ENCODE measurements at regions not wholly inside any gene's neighbourhood (a gene's known extent, or its start where the extent isn't known, plus 50 kb on each side); places are given as distances from the start of the nearest gene placed in this dataset.
A peak's percentile ranks its signal among the peaks of the same experiment; 100 is the strongest.

DNA sequence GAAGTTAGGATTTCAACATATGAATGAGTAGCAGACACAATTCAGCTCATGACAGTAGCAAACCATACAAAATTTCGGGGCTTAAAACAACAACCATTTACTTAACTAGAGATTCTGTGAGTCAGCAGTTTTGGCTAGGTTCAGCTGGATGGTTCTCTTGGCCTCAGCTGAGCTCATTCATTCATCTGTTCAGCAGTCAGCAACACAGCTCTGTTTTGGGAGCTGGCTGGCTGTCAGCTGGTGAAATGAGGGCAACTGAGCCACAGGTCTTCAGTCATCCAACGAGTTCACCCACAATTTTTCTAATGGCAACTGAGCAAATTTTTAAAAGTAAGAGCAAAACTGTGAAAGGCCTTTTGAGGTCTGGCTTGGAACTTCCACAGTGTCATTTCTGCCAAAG lies 2005.1 kb upstream of the AGA start:
- no peak overlapping the region for H3K9ac ChIP-seq
- H3K4me1 ChIP-seq (ENCODE audit: low read depth, poor library complexity, severe bottlenecking): peaks cover 20% of the 10 kb centered on the region
- no peak overlapping the region for H3K4me3 ChIP-seq (IDR thresholded peaks at IDR 0.05; ENCODE audit: insufficient read depth, low read depth, low read length)
- TF ChIP-seq, protein P1, sequence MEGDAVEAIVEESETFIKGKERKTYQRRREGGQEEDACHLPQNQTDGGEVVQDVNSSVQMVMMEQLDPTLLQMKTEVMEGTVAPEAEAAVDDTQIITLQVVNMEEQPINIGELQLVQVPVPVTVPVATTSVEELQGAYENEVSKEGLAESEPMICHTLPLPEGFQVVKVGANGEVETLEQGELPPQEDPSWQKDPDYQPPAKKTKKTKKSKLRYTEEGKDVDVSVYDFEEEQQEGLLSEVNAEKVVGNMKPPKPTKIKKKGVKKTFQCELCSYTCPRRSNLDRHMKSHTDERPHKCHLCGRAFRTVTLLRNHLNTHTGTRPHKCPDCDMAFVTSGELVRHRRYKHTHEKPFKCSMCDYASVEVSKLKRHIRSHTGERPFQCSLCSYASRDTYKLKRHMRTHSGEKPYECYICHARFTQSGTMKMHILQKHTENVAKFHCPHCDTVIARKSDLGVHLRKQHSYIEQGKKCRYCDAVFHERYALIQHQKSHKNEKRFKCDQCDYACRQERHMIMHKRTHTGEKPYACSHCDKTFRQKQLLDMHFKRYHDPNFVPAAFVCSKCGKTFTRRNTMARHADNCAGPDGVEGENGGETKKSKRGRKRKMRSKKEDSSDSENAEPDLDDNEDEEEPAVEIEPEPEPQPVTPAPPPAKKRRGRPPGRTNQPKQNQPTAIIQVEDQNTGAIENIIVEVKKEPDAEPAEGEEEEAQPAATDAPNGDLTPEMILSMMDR (conservative IDR thresholded peaks at IDR 0.05; ENCODE audit: low read depth, low read length): no peak
- no peaks in the 10 kb centered on the region for H4K20me1 ChIP-seq (ENCODE audit: insufficient read depth)
- H2AFZ ChIP-seq (ENCODE audit: low read depth): no peak overlapping the region
- no peaks in the 10 kb centered on the region for H3K36me3 ChIP-seq (ENCODE audit: insufficient read depth)
- H3K27me3 ChIP-seq (ENCODE audit: insufficient read depth, low read depth): no peaks in the 10 kb centered on the region
- no peak overlapping the region; the same call in 1 of the 2 replicates for H3K4me2 ChIP-seq
- no peaks in the 10 kb centered on the region for H3K79me2 ChIP-seq (ENCODE audit: insufficient read depth, low read depth)
- H3K27ac ChIP-seq: no peak overlapping the region

DNA sequence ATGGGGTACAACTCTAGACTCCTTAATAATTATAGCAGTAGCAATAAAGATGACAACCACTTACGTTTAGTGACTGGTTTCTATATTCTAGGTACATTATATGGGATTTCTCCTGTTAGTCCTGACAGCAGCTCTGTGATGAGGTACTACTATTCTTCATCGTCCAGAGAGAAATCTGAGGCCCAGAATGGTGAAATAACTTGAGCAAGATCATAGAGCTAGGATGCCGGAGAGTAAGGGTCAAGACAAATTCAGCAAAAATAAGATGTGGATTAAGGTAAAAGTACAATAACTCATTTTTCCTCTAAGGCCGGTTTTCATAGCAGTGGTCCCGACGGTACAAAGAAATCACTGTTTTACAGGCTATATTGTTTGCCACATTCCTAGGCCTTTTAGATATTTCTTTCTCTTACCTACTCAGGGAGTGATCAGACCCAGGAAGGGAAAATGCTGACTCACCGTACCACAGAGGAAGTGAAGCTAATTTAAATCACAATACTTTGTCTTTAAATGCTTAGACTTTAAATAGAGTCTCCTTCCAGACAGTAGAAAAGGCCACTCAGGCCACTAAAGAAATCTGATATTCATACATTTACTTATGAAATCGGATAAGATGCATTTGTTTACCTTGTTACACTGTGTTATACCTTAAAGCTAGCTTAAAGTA lies 2023.0 kb upstream of the AGA start:
- peaks cover 48% of the 10 kb centered on the region for H3K4me1 ChIP-seq (ENCODE audit: low read depth, poor library complexity, severe bottlenecking)
- peak overlapping the region; percentile 71 for H3K4me2 ChIP-seq
- H3K9ac ChIP-seq: peak overlapping the region; percentile 10; the same call in 1 of the 2 replicates
- H3K36me3 ChIP-seq (ENCODE audit: insufficient read depth): no peaks in the 10 kb centered on the region
- no peaks in the 10 kb centered on the region for H3K27me3 ChIP-seq (ENCODE audit: insufficient read depth, low read depth)
- H3K79me2 ChIP-seq (ENCODE audit: insufficient read depth, low read depth): no peaks in the 10 kb centered on the region
- no peaks in the 10 kb centered on the region for H4K20me1 ChIP-seq (ENCODE audit: insufficient read depth)
- H2AFZ ChIP-seq (ENCODE audit: low read depth): peak overlapping the region; percentile 56
- H3K27ac ChIP-seq: peak overlapping the region; percentile 35
- no peak overlapping the region for H3K4me3 ChIP-seq (IDR thresholded peaks at IDR 0.05; ENCODE audit: insufficient read depth, low read depth, low read length)
- TF ChIP-seq, protein P1 (conservative IDR thresholded peaks at IDR 0.05; ENCODE audit: low read depth, low read length): no peak

DNA sequence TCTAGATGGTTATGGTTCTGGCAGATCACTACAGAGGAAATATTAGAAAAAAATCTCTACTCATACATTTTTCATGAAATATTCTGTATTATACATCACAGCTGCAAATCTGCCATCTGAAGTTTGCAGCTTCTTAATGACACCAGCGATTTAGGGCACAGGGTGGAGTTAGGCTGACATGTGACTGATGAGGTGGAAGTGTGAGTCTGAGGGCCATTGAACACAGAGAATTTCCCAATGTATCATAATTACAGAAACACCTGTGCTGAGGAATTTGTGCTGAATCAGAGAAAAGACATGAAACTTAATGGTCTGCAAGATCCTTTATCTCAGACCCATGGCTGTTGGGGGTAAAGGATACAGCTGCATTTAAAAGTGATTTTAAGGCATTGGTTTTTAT lies 2025.6 kb upstream of the AGA start:
- Histone ChIP-seq H3K4me1 (ENCODE audit: low read depth, poor library complexity, severe bottlenecking) (peaks cover 48% of the 10 kb centered on the region), H3K79me2 (ENCODE audit: insufficient read depth, low read depth) (no peaks in the 10 kb centered on the region), H3K27ac (peak overlapping the region; percentile 49), H3K4me3 (IDR thresholded peaks at IDR 0.05; ENCODE audit: insufficient read depth, low read depth, low read length) (no peak overlapping the region), H3K27me3 (ENCODE audit: insufficient read depth, low read depth) (no peaks in the 10 kb centered on the region), H3K36me3 (ENCODE audit: insufficient read depth) (no peaks in the 10 kb centered on the region), H4K20me1 (ENCODE audit: insufficient read depth) (no peaks in the 10 kb centered on the region), H2AFZ (ENCODE audit: low read depth) (peak overlapping the region; percentile 50), H3K4me2 (peak overlapping the region; percentile 66), H3K9ac (peak overlapping the region; percentile 9; the same call in 1 of the 2 replicates)
- TF ChIP-seq, protein P1 (conservative IDR thresholded peaks at IDR 0.05; ENCODE audit: low read depth, low read length): no peak

DNA sequence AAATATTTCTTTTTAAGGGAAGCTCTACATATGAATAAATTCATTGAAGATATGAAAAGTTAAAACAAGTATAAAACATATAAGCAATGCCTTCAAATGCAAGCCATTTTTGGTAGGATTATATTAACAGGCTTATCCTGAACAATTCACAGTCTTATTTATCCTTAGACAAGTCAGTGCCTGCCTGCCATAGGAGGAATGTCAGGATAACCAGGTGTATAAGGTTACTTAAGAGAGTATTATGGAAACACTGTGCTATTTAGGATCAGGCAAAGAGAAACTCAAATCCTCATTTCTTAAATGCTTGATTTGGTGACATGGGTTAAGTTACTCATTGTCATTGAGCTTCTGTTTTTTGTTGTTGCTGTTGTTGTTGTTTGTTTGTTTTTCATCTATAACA lies 2029.9 kb upstream of the AGA start:
- no peaks in the 10 kb centered on the region for H3K79me2 ChIP-seq (ENCODE audit: insufficient read depth, low read depth)
- no peak overlapping the region for H3K9ac ChIP-seq
- no peaks in the 10 kb centered on the region for H4K20me1 ChIP-seq (ENCODE audit: insufficient read depth)
- H2AFZ ChIP-seq (ENCODE audit: low read depth): no peak overlapping the region
- H3K27ac ChIP-seq: no peak overlapping the region
- TF ChIP-seq, protein P1 (conservative IDR thresholded peaks at IDR 0.05; ENCODE audit: low read depth, low read length): no peak
- H3K27me3 ChIP-seq (ENCODE audit: insufficient read depth, low read depth): no peaks in the 10 kb centered on the region
- H3K4me3 ChIP-seq (IDR thresholded peaks at IDR 0.05; ENCODE audit: insufficient read depth, low read depth, low read length): no peak overlapping the region
- H3K36me3 ChIP-seq (ENCODE audit: insufficient read depth): no peaks in the 10 kb centered on the region
- H3K4me1 ChIP-seq (ENCODE audit: low read depth, poor library complexity, severe bottlenecking): peaks cover 20% of the 10 kb centered on the region
- H3K4me2 ChIP-seq: no peak overlapping the region

Data from KMS-11 (cell line).